ENCODE measurements at regions not wholly inside any gene's neighbourhood (a gene's known extent, or its start where the extent isn't known, plus 50 kb on each side); places are given as distances from the start of the nearest gene placed in this dataset.
"Not testable (repeated sequence)": the region's sequence is repeated elsewhere in the genome, so short reads cannot be mapped to it uniquely, and the experiment has no call there.

DNA sequence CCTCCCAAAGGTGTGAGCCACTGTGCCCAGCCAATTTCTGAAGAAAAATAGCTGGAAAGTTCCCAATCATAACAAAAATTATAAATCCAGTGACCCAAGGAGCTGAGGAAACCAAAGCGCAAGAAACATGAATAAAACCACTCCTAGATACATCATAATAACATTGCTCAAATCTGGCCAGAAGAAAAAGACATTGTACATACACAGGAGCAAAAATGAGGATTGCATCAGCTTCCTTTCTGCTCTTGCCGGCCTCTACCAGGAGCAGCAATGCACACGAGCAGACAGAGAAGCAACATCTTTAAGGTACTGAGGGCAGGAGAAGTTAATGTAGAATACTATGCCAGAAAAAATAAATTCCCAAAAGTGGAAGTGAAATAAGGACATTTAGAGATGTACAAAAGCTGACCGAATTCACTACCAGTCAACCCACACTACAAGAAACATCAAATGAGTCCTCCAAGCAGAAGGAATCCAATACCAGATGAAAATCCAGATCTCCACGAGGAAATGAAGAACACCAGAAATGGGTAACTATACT, 127.0 kb upstream of the NBPF11 start:
- not testable (repeated sequence) for H3K27ac Mint-ChIP-seq; H3K9me3 Mint-ChIP-seq; H3K36me3 Mint-ChIP-seq (ENCODE audit: low read depth); DNase-seq
- Mint-ChIP-seq H3K4me3 (peak overlapping the region; percentile 80), H3K27me3 (ENCODE audit: low read depth, poor library complexity) (peaks cover 12% of the 10 kb centered on the region), H3K4me1 (peaks cover 39% of the 10 kb centered on the region)

DNA sequence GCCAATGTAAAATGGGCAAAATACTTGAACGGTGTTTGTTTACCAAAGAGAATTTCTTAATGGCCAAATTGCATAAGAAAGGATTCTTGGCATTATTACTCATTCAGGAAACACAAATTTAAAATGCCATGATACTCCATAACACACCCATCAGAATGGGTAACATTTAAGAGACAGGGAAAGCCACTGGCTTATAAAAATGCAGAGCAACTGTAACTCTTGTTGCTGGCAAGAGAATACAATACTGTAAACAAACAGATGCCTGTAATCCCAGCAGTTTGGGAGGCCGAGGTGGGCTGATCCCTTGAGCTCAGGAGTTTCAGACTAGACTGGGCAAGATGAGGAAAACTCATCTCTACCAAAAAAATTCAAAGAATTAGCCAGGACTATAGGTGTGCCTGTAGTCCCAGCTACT, 125.8 kb upstream of the NBPF11 start:
- peak overlapping the region; percentile 66 for H3K27ac Mint-ChIP-seq
- H3K4me1 Mint-ChIP-seq = peaks cover 39% of the 10 kb centered on the region
- not testable (repeated sequence) for H3K9me3 Mint-ChIP-seq; DNase-seq; H3K36me3 Mint-ChIP-seq (ENCODE audit: low read depth)
- peaks cover 12% of the 10 kb centered on the region for H3K27me3 Mint-ChIP-seq (ENCODE audit: low read depth, poor library complexity)
- H3K4me3 Mint-ChIP-seq = peak overlapping the region; percentile 60

DNA sequence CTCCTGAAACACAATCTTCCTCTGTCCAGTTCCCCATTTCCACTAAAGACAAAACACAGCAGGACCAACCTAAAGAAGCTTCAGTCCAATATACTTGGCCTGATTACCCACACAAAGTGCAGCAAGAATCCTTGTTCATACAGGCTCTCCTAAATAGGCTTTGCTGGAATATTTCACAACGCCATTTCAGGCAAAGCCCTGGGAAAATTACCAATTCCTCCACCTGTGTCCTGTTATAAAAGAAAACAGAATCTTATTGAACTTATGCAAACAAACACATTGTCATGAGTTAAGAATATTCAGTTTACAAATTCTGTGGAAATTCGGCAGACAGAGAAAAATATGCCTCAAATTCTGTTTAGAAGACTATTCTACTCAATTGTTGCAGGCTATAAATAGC, 115.0 kb upstream of the NBPF11 start:
- H3K4me3 Mint-ChIP-seq, H3K27ac Mint-ChIP-seq: not testable (repeated sequence)

DNA sequence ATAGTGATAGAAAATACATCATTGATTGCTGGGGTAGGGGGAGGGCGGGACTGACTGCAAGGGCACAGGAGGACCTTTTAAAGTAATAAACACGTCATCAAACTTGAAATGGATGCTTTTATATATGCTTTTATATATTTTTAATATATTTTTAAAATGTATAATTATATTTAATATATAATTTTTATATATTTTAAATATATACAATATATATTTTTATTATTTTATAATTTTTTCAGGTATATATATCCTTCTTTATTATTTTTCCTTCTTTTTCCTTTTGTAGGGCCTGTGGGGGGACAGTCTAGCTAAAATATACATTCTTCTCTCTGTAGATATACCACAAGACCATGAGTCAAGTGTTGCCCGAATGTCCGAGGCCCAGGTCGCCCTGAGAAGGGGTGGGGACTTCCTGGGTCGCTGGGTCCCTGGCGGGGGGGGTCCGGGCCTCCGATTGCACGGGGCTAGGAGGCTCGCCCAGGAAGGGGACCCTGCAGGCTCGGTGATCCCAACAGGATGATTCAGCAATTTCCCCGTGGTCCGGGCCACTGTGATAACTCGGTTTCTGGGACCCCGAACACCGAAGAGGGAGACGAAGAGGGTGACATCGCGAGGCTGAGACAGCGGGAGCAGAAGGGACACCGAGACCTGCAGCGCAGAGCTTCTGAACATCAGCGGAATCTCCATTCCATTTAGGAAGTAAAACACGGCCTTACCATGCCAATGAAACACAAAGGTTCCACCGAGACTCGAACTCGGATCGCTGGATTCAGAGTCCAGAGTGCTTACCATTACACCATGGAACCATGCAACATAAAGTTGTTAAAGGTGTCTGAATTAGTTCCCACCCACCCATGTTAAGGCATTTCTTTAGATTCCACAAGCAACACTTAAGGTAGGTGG, 112.5 kb upstream of the NBPF11 start:
- peaks cover 7% of the 10 kb centered on the region for H3K27me3 Mint-ChIP-seq (ENCODE audit: low read depth, poor library complexity)
- TF ChIP-seq, protein P1, sequence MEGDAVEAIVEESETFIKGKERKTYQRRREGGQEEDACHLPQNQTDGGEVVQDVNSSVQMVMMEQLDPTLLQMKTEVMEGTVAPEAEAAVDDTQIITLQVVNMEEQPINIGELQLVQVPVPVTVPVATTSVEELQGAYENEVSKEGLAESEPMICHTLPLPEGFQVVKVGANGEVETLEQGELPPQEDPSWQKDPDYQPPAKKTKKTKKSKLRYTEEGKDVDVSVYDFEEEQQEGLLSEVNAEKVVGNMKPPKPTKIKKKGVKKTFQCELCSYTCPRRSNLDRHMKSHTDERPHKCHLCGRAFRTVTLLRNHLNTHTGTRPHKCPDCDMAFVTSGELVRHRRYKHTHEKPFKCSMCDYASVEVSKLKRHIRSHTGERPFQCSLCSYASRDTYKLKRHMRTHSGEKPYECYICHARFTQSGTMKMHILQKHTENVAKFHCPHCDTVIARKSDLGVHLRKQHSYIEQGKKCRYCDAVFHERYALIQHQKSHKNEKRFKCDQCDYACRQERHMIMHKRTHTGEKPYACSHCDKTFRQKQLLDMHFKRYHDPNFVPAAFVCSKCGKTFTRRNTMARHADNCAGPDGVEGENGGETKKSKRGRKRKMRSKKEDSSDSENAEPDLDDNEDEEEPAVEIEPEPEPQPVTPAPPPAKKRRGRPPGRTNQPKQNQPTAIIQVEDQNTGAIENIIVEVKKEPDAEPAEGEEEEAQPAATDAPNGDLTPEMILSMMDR (IDR thresholded peaks at IDR 0.05) = no peak
- H3K4me1 Mint-ChIP-seq = peaks cover 33% of the 10 kb centered on the region
- DNase-seq = peak; percentile 55
- no peak overlapping the region for H3K27ac Mint-ChIP-seq
- peak overlapping the region; percentile 92 for H3K4me3 Mint-ChIP-seq
- H3K9me3 Mint-ChIP-seq = peaks cover 7% of the 10 kb centered on the region
- H3K36me3 Mint-ChIP-seq (ENCODE audit: low read depth) = no peaks in the 10 kb centered on the region

More for the DNA sequence above, 115.0 kb upstream of the NBPF11 start:
- H3K36me3 Mint-ChIP-seq (ENCODE audit: low read depth); DNase-seq; H3K9me3 Mint-ChIP-seq; H3K27me3 Mint-ChIP-seq (ENCODE audit: low read depth, poor library complexity): not testable (repeated sequence)
- peaks cover 26% of the 10 kb centered on the region for H3K4me1 Mint-ChIP-seq

DNA sequence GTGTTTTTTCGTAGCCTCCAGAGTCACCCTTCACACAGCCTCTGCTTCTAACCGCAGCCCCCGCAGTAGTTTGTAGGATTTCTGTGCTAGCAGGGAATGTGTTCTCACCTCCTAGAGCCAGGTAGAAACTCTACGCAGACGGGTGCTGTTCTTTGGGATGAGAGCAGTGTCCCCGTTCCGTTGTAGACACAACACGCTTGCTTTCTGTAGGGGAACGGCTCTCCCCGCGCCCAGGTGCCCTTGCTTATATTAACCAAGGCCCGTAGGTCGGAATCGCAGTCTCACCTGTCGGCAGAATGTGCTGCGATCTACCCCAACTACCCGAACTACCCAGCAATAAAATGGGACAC, 111.8 kb upstream of the NBPF11 start:
- peaks cover 7% of the 10 kb centered on the region for H3K9me3 Mint-ChIP-seq

DNA sequence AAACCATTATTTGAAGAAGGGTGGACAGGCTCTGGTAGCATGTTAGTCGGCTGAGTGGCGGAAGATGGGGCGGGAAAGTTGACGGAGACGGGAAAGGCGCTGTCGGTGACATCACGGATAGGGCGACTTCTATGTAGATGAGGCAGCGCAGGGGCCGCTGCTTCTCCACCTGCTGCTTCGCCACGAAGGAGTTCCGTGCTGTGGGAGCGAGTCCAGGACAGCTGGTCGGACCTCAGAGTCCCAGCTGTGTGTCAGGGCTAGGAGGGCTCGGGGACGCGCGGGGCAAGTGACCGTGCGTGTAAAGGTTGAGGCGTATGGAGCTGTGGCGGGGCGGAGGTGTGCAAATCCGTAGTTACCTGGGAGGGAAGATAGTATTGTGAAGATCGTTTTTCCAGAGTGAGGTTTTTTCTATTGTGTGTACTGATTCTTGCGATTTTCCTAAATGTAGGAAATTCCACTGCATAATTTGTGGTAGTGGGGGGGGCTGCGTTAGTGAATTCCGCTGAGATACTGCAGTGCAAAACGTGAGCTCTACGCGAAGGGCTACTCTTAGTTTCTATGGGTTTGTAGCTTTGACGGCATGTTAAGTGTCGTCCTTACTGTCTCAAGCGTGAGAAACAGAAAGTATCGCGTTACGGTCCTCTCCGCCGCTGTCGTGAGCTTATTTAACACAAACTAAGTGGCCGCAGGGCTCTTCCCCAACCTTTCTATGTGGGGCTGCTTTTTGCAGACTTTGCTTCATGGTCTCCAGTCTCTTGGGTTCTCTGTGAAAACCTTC, 111.2 kb upstream of the NBPF11 start:
- Mint-ChIP-seq H3K27me3 (ENCODE audit: low read depth, poor library complexity) (peaks cover 12% of the 10 kb centered on the region), H3K36me3 (ENCODE audit: low read depth) (no peaks in the 10 kb centered on the region), H3K4me3 (peak overlapping the region; percentile 92), H3K9me3 (peaks cover 7% of the 10 kb centered on the region), H3K27ac (peak overlapping the region; percentile 100), H3K4me1 (peaks cover 33% of the 10 kb centered on the region)
- DNase-seq = peak; percentile 60
- TF ChIP-seq, protein P1 (IDR thresholded peaks at IDR 0.05) = no peak

More for the DNA sequence above, 111.8 kb upstream of the NBPF11 start:
- no peaks in the 10 kb centered on the region for H3K36me3 Mint-ChIP-seq (ENCODE audit: low read depth)
- H3K4me1 Mint-ChIP-seq = peaks cover 33% of the 10 kb centered on the region
- H3K4me3 Mint-ChIP-seq = peak overlapping the region; percentile 92
- H3K27me3 Mint-ChIP-seq (ENCODE audit: low read depth, poor library complexity) = peaks cover 12% of the 10 kb centered on the region
- peak overlapping the region; percentile 100 for H3K27ac Mint-ChIP-seq
- DNase-seq = peak; percentile 21
- TF ChIP-seq, protein P1 (IDR thresholded peaks at IDR 0.05) = no peak

DNA sequence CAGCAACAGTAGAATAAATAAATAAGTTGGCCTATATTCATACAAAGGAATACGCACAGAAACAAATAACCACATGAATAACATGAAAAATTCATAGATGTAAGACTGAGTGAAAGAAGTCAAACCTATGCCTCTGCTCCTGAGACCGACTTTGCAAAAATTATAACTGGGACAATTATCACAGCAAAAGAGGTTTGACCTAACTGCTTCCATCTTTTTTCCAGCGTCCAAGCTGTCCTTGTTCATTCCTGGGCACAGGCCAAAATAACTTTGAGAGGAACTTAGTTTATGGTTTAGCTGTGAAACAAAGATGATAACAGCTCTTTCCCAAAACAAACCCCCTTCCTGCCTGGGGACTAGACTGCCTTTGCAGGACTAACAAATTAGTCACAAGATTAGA, 109.6 kb upstream of the NBPF11 start:
- H3K27ac Mint-ChIP-seq; H3K4me3 Mint-ChIP-seq; H3K36me3 Mint-ChIP-seq (ENCODE audit: low read depth); H3K9me3 Mint-ChIP-seq; DNase-seq: not testable (repeated sequence)
- Mint-ChIP-seq H3K4me1 (peaks cover 33% of the 10 kb centered on the region), H3K27me3 (ENCODE audit: low read depth, poor library complexity) (peaks cover 12% of the 10 kb centered on the region)

DNA sequence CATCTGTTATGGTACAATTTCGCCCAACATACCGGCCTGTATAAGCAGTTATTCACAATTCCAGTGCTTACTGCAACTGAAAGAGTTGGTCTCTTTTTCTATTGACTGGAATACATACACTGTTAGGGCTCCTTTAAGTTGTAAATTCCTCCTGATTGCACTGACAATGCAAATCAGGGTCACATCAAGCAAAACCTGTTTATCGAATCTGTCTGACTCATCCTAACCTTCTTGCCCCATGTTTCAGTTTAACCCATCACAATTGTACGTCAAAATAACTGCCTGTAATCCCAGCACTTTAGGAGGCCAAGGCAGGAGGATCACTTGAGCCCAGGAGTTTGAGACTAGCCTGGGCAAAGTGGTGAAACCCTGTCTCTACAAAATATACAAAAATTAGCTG, 105.8 kb upstream of the NBPF11 start:
- not testable (repeated sequence) for H3K27me3 Mint-ChIP-seq (ENCODE audit: low read depth, poor library complexity); H3K36me3 Mint-ChIP-seq (ENCODE audit: low read depth); H3K4me3 Mint-ChIP-seq; DNase-seq; H3K27ac Mint-ChIP-seq; H3K9me3 Mint-ChIP-seq
- peaks cover 15% of the 10 kb centered on the region for H3K4me1 Mint-ChIP-seq
